H1 (cell line): ENCODE measurements at regions not wholly inside any gene's neighbourhood (a gene's known extent, or its start where the extent isn't known, plus 50 kb on each side); places are given as distances from the start of the nearest gene placed in this dataset.

Source experiments
- CTCF ChIA-PET: fragments of 300-600 bp; sonication (Branson Sonifier 250); formaldehyde crosslinking; loops from one replicate; lab custom pipeline; 2021; ENCODE audit not compliant: partially characterized antibody; lab: Charles Lee
- POLR2A ChIA-PET: fragments of 300-600 bp; sonication (Branson Sonifier 250); formaldehyde crosslinking; loops from one replicate; lab custom pipeline; 2021; ENCODE audit warnings: inconsistent platforms; ENCODE audit not compliant: partially characterized antibody; lab: Charles Lee
- DNase-seq, 2 experiments: peaks; one replicate each; pipeline versions ENCODE4 v3.0.0 to v3.0.0-alpha.2; 2010 to 2022; ENCODE audit warnings: low spot score in 2 of 2, low read depth in 1 of 2, mixed read lengths in 1 of 2
- FAIRE-seq: peaks from 2 replicates; lab custom pipeline; 2011; peaks lifted over from hg19 to GRCh38; lab: Jason Lieb, UNC
- H2AFZ ChIP-seq: 2 replicates; pipeline ENCODE4 v1.8.1; 2012; ENCODE audit warnings: low read length, inconsistent platforms
- H2AK5ac ChIP-seq: 2 replicates; pipeline ENCODE4 v1.6.1; 2013; ENCODE audit warnings: low read depth, low read length
- H2BK120ac ChIP-seq: replicated peaks from 2 replicates; pipeline ENCODE3; 2013; ENCODE audit warnings: low read depth, low read length, inconsistent platforms
- H2BK12ac ChIP-seq: 2 replicates; pipeline ENCODE4 v1.6.1; 2013; ENCODE audit warnings: low read depth, low read length
- H2BK15ac ChIP-seq: 2 replicates; pipeline ENCODE4 v1.6.1; 2013; ENCODE audit warnings: low read length
- H2BK20ac ChIP-seq: 2 replicates; pipeline ENCODE4 v1.6.1; 2013; ENCODE audit warnings: low read length
- H2BK5ac ChIP-seq: 2 replicates; pipeline ENCODE4 v1.6.1; 2013; ENCODE audit warnings: low read depth, low read length
- H3K14ac ChIP-seq: 2 replicates; pipeline ENCODE4 v1.6.1; 2013; ENCODE audit warnings: inconsistent platforms; ENCODE audit not compliant: insufficient read length
- H3K18ac ChIP-seq: 2 replicates; pipeline ENCODE4 v1.6.1; 2013; ENCODE audit warnings: low read length; ENCODE audit errors: extremely low read depth
- H3K23ac ChIP-seq: 2 replicates; pipeline ENCODE4 v1.6.1; 2013; ENCODE audit warnings: inconsistent platforms; ENCODE audit not compliant: insufficient read length
- H3K23me2 ChIP-seq: 2 replicates; pipeline ENCODE4 v1.6.1; 2013; ENCODE audit warnings: low read depth, low read length
- H3K27ac ChIP-seq: 2 replicates; pipeline ENCODE4 v1.6.1; 2011; ENCODE audit warnings: low read depth, low read length, inconsistent platforms
- H3K27me3 ChIP-seq, 4 experiments: replicated peaks in 1 of 4; 1 replicate in 1 of 4; 2 replicates in 3 of 4; pipeline versions ENCODE4 v1.6.1 to v1.8.1; 2011 to 2013; ENCODE audit warnings: low read length in 3 of 4, mild to moderate bottlenecking in 3 of 4, inconsistent platforms in 2 of 4, mixed read lengths in 2 of 4, moderate library complexity in 1 of 4; ENCODE audit not compliant: control insufficient read depth in 3 of 4, insufficient read depth in 3 of 4; ENCODE audit errors: extremely low read depth in 1 of 4
- H3K36me3 ChIP-seq, 4 experiments: 2 replicates each; pipeline versions ENCODE4 v1.6.1 to v1.8.1; 2011 to 2013; ENCODE audit warnings: mild to moderate bottlenecking in 4 of 4, low read length in 3 of 4, moderate library complexity in 2 of 4, control low read depth in 1 of 4, inconsistent platforms in 1 of 4; ENCODE audit not compliant: insufficient read depth in 4 of 4, control insufficient read depth in 2 of 4
- H3K4ac ChIP-seq: replicated peaks from 2 replicates; pipeline ENCODE3; 2013; ENCODE audit warnings: low read length, low read depth, mixed read lengths, inconsistent platforms; ENCODE audit not compliant: insufficient read length
- H3K4me1 ChIP-seq, 4 experiments: replicated peaks in 1 of 4; 1 replicate in 1 of 4; 2 replicates in 3 of 4; pipeline versions ENCODE4 v1.6.1 to v1.8.1; 2011 to 2013; ENCODE audit warnings: low read length in 3 of 4, inconsistent platforms in 2 of 4, mixed read lengths in 1 of 4; ENCODE audit not compliant: insufficient read depth in 4 of 4, control insufficient read depth in 3 of 4
- H3K4me2 ChIP-seq, 2 experiments: 2 replicates each; pipeline versions ENCODE4 v1.6.1 to v1.8.1; 2011 to 2013; ENCODE audit warnings: low read depth in 2 of 2, low read length in 2 of 2, control low read depth in 1 of 2, inconsistent platforms in 1 of 2, mild to moderate bottlenecking in 1 of 2; ENCODE audit not compliant: insufficient read depth in 1 of 2
- H3K4me3 ChIP-seq, 4 experiments: fragments of 200-600, 300-600 bp in 1 of 4; sonication (generic), shearing (Covaris generic), sonication (Bioruptor Twin) in 1 of 4; 2 replicates each; pipeline versions ENCODE4 v1.5.1 to v1.8.1; 2011 to 2016; ENCODE audit warnings: low read length in 4 of 4, low read depth in 3 of 4, control low read depth in 2 of 4, inconsistent platforms in 2 of 4, mild to moderate bottlenecking in 2 of 4, mixed read lengths in 1 of 4, moderate library complexity in 1 of 4; ENCODE audit not compliant: insufficient read depth in 2 of 4; ENCODE audit errors: extremely low read depth in 1 of 4
- H3K56ac ChIP-seq: replicated peaks from 2 replicates; pipeline ENCODE3; 2013; ENCODE audit warnings: low read depth, mild to moderate bottlenecking, mixed read lengths, low read length, inconsistent platforms; ENCODE audit not compliant: insufficient read length
- H3K79me1 ChIP-seq: 2 replicates; pipeline ENCODE4 v1.6.1; 2013; ENCODE audit warnings: low read depth, low read length, control low read depth
- H3K79me2 ChIP-seq, 2 experiments: 2 replicates each; pipeline versions ENCODE4 v1.6.1 to v1.8.1; 2012 to 2013; ENCODE audit warnings: low read length in 2 of 2, mild to moderate bottlenecking in 2 of 2, inconsistent platforms in 1 of 2; ENCODE audit not compliant: insufficient read depth in 2 of 2, control insufficient read depth in 1 of 2
- H3K9ac ChIP-seq, 4 experiments: replicated peaks in 1 of 4; 1 replicate in 1 of 4; 2 replicates in 3 of 4; pipeline versions ENCODE4 v1.6.1 to v1.8.1; 2011 to 2013; ENCODE audit warnings: low read depth in 3 of 4, low read length in 3 of 4, control low read depth in 2 of 4, mild to moderate bottlenecking in 2 of 4, moderate library complexity in 2 of 4, inconsistent platforms in 1 of 4; ENCODE audit errors: extremely low read depth in 1 of 4
- H3K9me3 ChIP-seq, 2 experiments: 2 replicates each; pipeline versions ENCODE4 v1.6.1 to v1.8.1; 2012 to 2013; ENCODE audit warnings: mild to moderate bottlenecking in 2 of 2, moderate library complexity in 2 of 2, control low read depth in 1 of 2, inconsistent platforms in 1 of 2, low read depth in 1 of 2, low read length in 1 of 2, mixed read lengths in 1 of 2; ENCODE audit not compliant: insufficient read depth in 2 of 2
- H4K20me1 ChIP-seq, 2 experiments: replicated peaks in 1 of 2; 2 replicates each; pipeline versions ENCODE3 to v1.8.1; 2011 to 2013; ENCODE audit warnings: inconsistent platforms in 2 of 2, low read length in 2 of 2, mild to moderate bottlenecking in 1 of 2; ENCODE audit not compliant: insufficient read depth in 2 of 2, control insufficient read depth in 1 of 2
- H4K5ac ChIP-seq: 2 replicates; pipeline ENCODE4 v1.6.1; 2013; ENCODE audit warnings: low read length, low read depth, mixed read lengths, inconsistent platforms; ENCODE audit not compliant: insufficient read length
- H4K8ac ChIP-seq: 2 replicates; pipeline ENCODE4 v1.8.0; 2013; ENCODE audit warnings: mild to moderate bottlenecking, moderate library complexity, low read length, inconsistent platforms; ENCODE audit not compliant: insufficient read depth; ENCODE audit errors: extremely low read depth
- H4K91ac ChIP-seq: replicated peaks from 2 replicates; pipeline ENCODE3; 2013; ENCODE audit warnings: low read length, mixed read lengths, inconsistent platforms; ENCODE audit not compliant: insufficient read length
- ATF2 ChIP-seq: IDR thresholded peaks from 2 replicates; pipeline ENCODE4 v1.6.1; 2012; ENCODE audit warnings: low read length, inconsistent platforms
- BRCA1 ChIP-seq: IDR thresholded peaks from 2 replicates; pipeline ENCODE4 v1.6.1; 2012; ENCODE audit warnings: low read depth, low read length, improper control_type of control experiment
- CHD2 ChIP-seq: IDR thresholded peaks from 2 replicates; pipeline ENCODE4 v1.6.1; 2012; ENCODE audit warnings: low read length, improper control_type of control experiment
- KDM4A ChIP-seq: IDR thresholded peaks from one replicate; pipeline ENCODE4 v1.7.1; 2012; ENCODE audit warnings: low read depth, mild to moderate bottlenecking, moderate library complexity, low read length, inconsistent platforms; ENCODE audit not compliant: severe bottlenecking
- MAX ChIP-seq: IDR thresholded peaks from 2 replicates; pipeline ENCODE4 v1.6.1; 2012; ENCODE audit warnings: inconsistent platforms
- RBBP5 ChIP-seq: IDR thresholded peaks from 2 replicates; pipeline ENCODE4 v1.7.1; 2012; ENCODE audit warnings: low read depth, mild to moderate bottlenecking, inconsistent platforms, low read length, moderate library complexity, borderline replicate concordance
- RFX5 ChIP-seq: IDR thresholded peaks from 2 replicates; pipeline ENCODE4 v1.6.1; 2011; ENCODE audit warnings: low read depth, low read length, improper control_type of control experiment, borderline replicate concordance
- RNF2 ChIP-seq: fragments of 200-900, 300-1000 bp; sonication (generic); IDR thresholded peaks from 2 replicates; pipeline ENCODE4 v1.7.1; 2016; ENCODE audit warnings: borderline replicate concordance, low read depth, mild to moderate bottlenecking, antibody characterized with exemption, low read length; ENCODE audit not compliant: poor library complexity, severe bottlenecking; ENCODE audit errors: missing control alignments
- SAP30 ChIP-seq: fragments of 300-600 bp; sonication (generic); IDR thresholded peaks from 2 replicates; pipeline ENCODE4 v1.7.1; 2012; ENCODE audit warnings: low read length, moderate library complexity, mild to moderate bottlenecking, inconsistent platforms; ENCODE audit not compliant: insufficient read depth, insufficient replicate concordance
- SIN3A ChIP-seq, 2 experiments: IDR thresholded peaks in 1 of 2; conservative IDR thresholded peaks in 1 of 2; 2 replicates each; pipeline ENCODE4 v1.6.1; 2011 to 2012; ENCODE audit warnings: low read length in 2 of 2, improper control_type of control experiment in 1 of 2, low read depth in 1 of 2, mild to moderate bottlenecking in 1 of 2
- SP4 ChIP-seq: IDR thresholded peaks from 2 replicates; pipeline ENCODE4 v1.6.1; 2012; ENCODE audit warnings: low read length, inconsistent platforms
- TCF12 ChIP-seq: IDR thresholded peaks from 2 replicates; pipeline ENCODE4 v1.6.1; 2011; ENCODE audit warnings: low read depth, mild to moderate bottlenecking, low read length
- WGBS, 2 experiments: shearing (Covaris generic) in 1 of 2; methylation state at CpG; one replicate each; pipeline versions ENCODE4 v1.1.6 to v1.1.7; 2013 to 2015; ENCODE audit warnings: low lambda C conversion rate in 2 of 2, mixed read lengths in 2 of 2, inconsistent platforms in 1 of 2, low coverage in 1 of 2, missing lambda C conversion rate in 1 of 2; ENCODE audit not compliant: insufficient replicate concordance in 2 of 2, insufficient coverage in 1 of 2, insufficient read length in 1 of 2; ENCODE audit errors: extremely low coverage in 1 of 2, missing lambda C conversion rate in 1 of 2; 5-methylcytosine and 5-hydroxymethylcytosine counted together

GRCh38 chr16:86899757-86900156 lies 321.4 kb downstream of the FOXL1 start:
- Histone ChIP-seq H4K5ac (no peak overlapping the region), H3K27ac (no peak overlapping the region), H3K79me2 (no peaks in the 10 kb centered on the region), H3K4me1 (peaks cover 0 to 9% (median 0%) of the 10 kb centered on the region in 4 experiments; a peak in 2 of 7 replicates), H2BK15ac (no peak overlapping the region), H2BK12ac (no peak overlapping the region), H3K23ac (no peak overlapping the region), H2BK5ac (no peak overlapping the region), H2AK5ac (no peak overlapping the region), H3K79me1 (no peaks in the 10 kb centered on the region; the same call in 1 of the 2 replicates), H4K20me1 (no peaks in the 10 kb centered on the region), H4K8ac (no peak overlapping the region), H2AFZ (no peak overlapping the region), H4K91ac (no peak overlapping the region), H3K23me2 (0 out of 2 replicates have a peak, but pooled peaks cover 2% of the 10 kb centered on the region), H3K18ac (no peak overlapping the region), H3K27me3 (no peaks in the 10 kb centered on the region; a peak in 1 of 7 replicates), H2BK20ac (no peak overlapping the region), H3K36me3 (no peaks in the 10 kb centered on the region), H3K14ac (no peak overlapping the region), H3K56ac (no peak overlapping the region), H3K9ac (no peak overlapping the region), H3K9me3 (no peaks in the 10 kb centered on the region), H3K4me2 (no peak overlapping the region), H3K4ac (no peak overlapping the region), H2BK120ac (no peak overlapping the region), H3K4me3 (no peak overlapping the region)
- DNase-seq (no peak), FAIRE-seq (no peak)
- 94% methylated on average over 4 of the region's 4 CpGs; no CpG with 5 or more reads in 1 of the 2 experiments for WGBS, 2 experiments
- ChIA-PET POLR2A (no interaction called here), CTCF (no interaction called here)
- TF ChIP-seq KDM4A (no peak), ATF2 (no peak), BRCA1 (no peak), RBBP5 (no peak), CHD2 (no peak), MAX (no peak), SP4 (no peak), TCF12 (no peak), SIN3A (conservative IDR thresholded peaks at IDR 0.05 in 1 of 2, IDR thresholded peaks at IDR 0.05 in 1 of 2; ENCODE audit: low read depth in 1 of 2, low read length in 2 of 2) (no peak), RFX5 (no peak), SAP30 (no peak), RNF2 (no peak)
